SK-N-SH (cell line): ENCODE measurements at regions not wholly inside any gene's neighbourhood (a gene's known extent, or its start where the extent isn't known, plus 50 kb on each side); places are given as distances from the start of the nearest gene placed in this dataset.

Source experiments
- CTCF ChIA-PET: fragments of 300-600, 350-600 bp; formaldehyde crosslinking; extraction: SDS; loops from one replicate; lab custom pipeline; 2021; lab: Yijun Ruan, JAX
- POLR2A ChIA-PET: fragments of 350-600 bp; sonication (Branson Sonifier 250); formaldehyde crosslinking; extraction: SDS; loops from one replicate; lab custom pipeline; 2020; ENCODE audit warnings: antibody characterized with exemption, inconsistent platforms; lab: Yijun Ruan, JAX
- DNase-seq: peaks from one replicate; pipeline ENCODE4 v3.0.0; 2012
- H2AFZ ChIP-seq: fragments of 200-600 bp; sonication (generic); 2 replicates; pipeline ENCODE4 v1.8.1; 2016; ENCODE audit warnings: antibody characterized with exemption, mild to moderate bottlenecking, low read depth
- H3F3A ChIP-seq: fragments of 200-600 bp; sonication (generic); replicated peaks from 2 replicates; pipeline ENCODE3; 2016; ENCODE audit warnings: antibody characterized with exemption, mild to moderate bottlenecking; ENCODE audit not compliant: insufficient read depth
- H3K27ac ChIP-seq, 2 experiments: fragments of 200-500 bp in 1 of 2; fragments of 200-600 bp in 1 of 2; sonication (Bioruptor generic) in 1 of 2; sonication (generic), shearing (Covaris generic) in 1 of 2; 2 replicates each; pipeline versions ENCODE4 v1.5.1 to v1.6.1; 2014 to 2016; ENCODE audit warnings: low read depth in 2 of 2, inconsistent platforms in 1 of 2, low read length in 1 of 2, mild to moderate bottlenecking in 1 of 2, mixed read lengths in 1 of 2
- H3K27me3 ChIP-seq: fragments of 200-600 bp; sonication (generic), shearing (Covaris generic); 2 replicates; pipeline ENCODE4 v1.6.1; 2016; ENCODE audit warnings: mixed run types; ENCODE audit not compliant: insufficient read depth
- H3K36me3 ChIP-seq, 2 experiments: fragments of 200-500 bp in 1 of 2; fragments of 200-600 bp in 1 of 2; sonication (Bioruptor generic) in 1 of 2; sonication (generic) in 1 of 2; replicated peaks in 1 of 2; 2 replicates each; pipeline versions ENCODE3 to v1.5.1; 2014 to 2016; ENCODE audit warnings: low read length in 1 of 2, mild to moderate bottlenecking in 1 of 2; ENCODE audit not compliant: insufficient read depth in 2 of 2, control insufficient read depth in 1 of 2
- H3K4me1 ChIP-seq, 2 experiments: fragments of 200-500 bp in 1 of 2; fragments of 200-600 bp in 1 of 2; sonication (Bioruptor generic) in 1 of 2; sonication (generic), shearing (Covaris generic) in 1 of 2; 2 replicates each; pipeline versions ENCODE4 v1.5.1 to v1.6.1; 2014 to 2016; ENCODE audit warnings: low read depth in 1 of 2, low read length in 1 of 2, mixed run types in 1 of 2; ENCODE audit not compliant: insufficient read depth in 2 of 2, control insufficient read depth in 1 of 2
- H3K4me2 ChIP-seq: fragments of 200-600 bp; sonication (generic), shearing (Covaris generic); 2 replicates; pipeline ENCODE4 v1.6.1; 2017; ENCODE audit warnings: mixed run types
- H3K4me3 ChIP-seq, 2 experiments: fragments of 200-500 bp in 1 of 2; fragments of 200-600 bp in 1 of 2; sonication (Bioruptor generic) in 1 of 2; sonication (generic), shearing (Covaris generic) in 1 of 2; 2 replicates each; pipeline versions ENCODE4 v1.5.1 to v1.8.1; 2014 to 2016; ENCODE audit warnings: low read depth in 2 of 2, inconsistent platforms in 1 of 2, low read length in 1 of 2, mild to moderate bottlenecking in 1 of 2, mixed read lengths in 1 of 2, moderate library complexity in 1 of 2
- H3K79me2 ChIP-seq: fragments of 200-600 bp; sonication (generic); 2 replicates; pipeline ENCODE4 v1.8.1; 2017; ENCODE audit warnings: mild to moderate bottlenecking; ENCODE audit not compliant: insufficient read depth
- H3K9ac ChIP-seq: fragments of 200-600 bp; sonication (generic); 2 replicates; pipeline ENCODE4 v1.6.1; 2017; ENCODE audit warnings: mixed run types
- H3K9me2 ChIP-seq: fragments of 200-600 bp; sonication (generic); 2 replicates; pipeline ENCODE4 v1.6.1; 2017; ENCODE audit warnings: mixed run types
- H3K9me3 ChIP-seq: fragments of 200-600 bp; sonication (generic); 2 replicates; pipeline ENCODE4 v1.6.1; 2017; ENCODE audit warnings: mixed run types, mild to moderate bottlenecking, moderate library complexity
- H4K20me1 ChIP-seq: fragments of 200-600 bp; sonication (generic); 2 replicates; pipeline ENCODE4 v1.6.1; 2017; ENCODE audit warnings: mild to moderate bottlenecking, mixed run types; ENCODE audit not compliant: insufficient read depth
- EZH2phosphoT487 ChIP-seq: fragments of 200-600 bp; sonication (generic); IDR thresholded peaks from 2 replicates; pipeline ENCODE4 v1.6.1; 2017; ENCODE audit warnings: low read depth, mixed run types, mild to moderate bottlenecking, antibody characterized with exemption, moderate library complexity, borderline replicate concordance
- FOXM1 ChIP-seq: IDR thresholded peaks from 2 replicates; pipeline ENCODE4 v1.4.0; 2012; ENCODE audit warnings: low read depth, mild to moderate bottlenecking
- GATA2 ChIP-seq: sonication (generic); formaldehyde crosslinking; IDR thresholded peaks from 2 replicates; pipeline ENCODE4 v1.5.0; 2020; ENCODE audit warnings: mild to moderate bottlenecking, missing genetic modification reagents
- JUND ChIP-seq: IDR thresholded peaks from 2 replicates; pipeline ENCODE4 v1.4.0; 2012
- MAX ChIP-seq: IDR thresholded peaks from 2 replicates; pipeline ENCODE4 v1.4.0; 2012; ENCODE audit warnings: low read depth
- MXI1 ChIP-seq: IDR thresholded peaks from 2 replicates; pipeline ENCODE4 v1.6.1; 2012; ENCODE audit warnings: mild to moderate bottlenecking, low read depth, low read length, improper control_type of control experiment
- NRF1 ChIP-seq: IDR thresholded peaks from 2 replicates; pipeline ENCODE4 v1.6.1; 2012; ENCODE audit warnings: low read depth, mild to moderate bottlenecking, low read length
- RAD21 ChIP-seq: IDR thresholded peaks from 2 replicates; pipeline ENCODE4 v1.6.1; 2012; ENCODE audit warnings: mild to moderate bottlenecking, low read length
- RFX5 ChIP-seq: IDR thresholded peaks from 2 replicates; pipeline ENCODE4 v1.6.1; 2012; ENCODE audit warnings: mild to moderate bottlenecking, improper control_type of control experiment, low read length
- SIN3A ChIP-seq: IDR thresholded peaks from 2 replicates; pipeline ENCODE4 v1.6.1; 2012; ENCODE audit warnings: low read depth, mild to moderate bottlenecking, low read length, moderate library complexity, borderline replicate concordance
- USF2 ChIP-seq: fragments of 150-350 bp; IDR thresholded peaks from 2 replicates; pipeline ENCODE4 v1.6.1; 2017; ENCODE audit warnings: antibody characterized with exemption, low read length, low read depth, borderline replicate concordance
- YY1 ChIP-seq: IDR thresholded peaks from 2 replicates; pipeline ENCODE4 v1.4.0; 2012; ENCODE audit warnings: low read depth, mild to moderate bottlenecking
- WGBS: methylation state at CpG from one replicate; pipeline ENCODE4 v1.1.6; 2017; ENCODE audit warnings: low lambda C conversion rate; 5-methylcytosine and 5-hydroxymethylcytosine counted together
- TF ChIP-seq, protein P1 (sequence below): fragments of 200-600 bp; sonication (generic); IDR thresholded peaks from 2 replicates; pipeline ENCODE4 v1.6.1; 2017; ENCODE audit warnings: antibody characterized with exemption, mild to moderate bottlenecking, moderate library complexity
- TF ChIP-seq, protein P2 (sequence below): IDR thresholded peaks from 2 replicates; pipeline ENCODE4 v1.4.0; 2012; ENCODE audit warnings: low read depth, borderline replicate concordance

DNA sequence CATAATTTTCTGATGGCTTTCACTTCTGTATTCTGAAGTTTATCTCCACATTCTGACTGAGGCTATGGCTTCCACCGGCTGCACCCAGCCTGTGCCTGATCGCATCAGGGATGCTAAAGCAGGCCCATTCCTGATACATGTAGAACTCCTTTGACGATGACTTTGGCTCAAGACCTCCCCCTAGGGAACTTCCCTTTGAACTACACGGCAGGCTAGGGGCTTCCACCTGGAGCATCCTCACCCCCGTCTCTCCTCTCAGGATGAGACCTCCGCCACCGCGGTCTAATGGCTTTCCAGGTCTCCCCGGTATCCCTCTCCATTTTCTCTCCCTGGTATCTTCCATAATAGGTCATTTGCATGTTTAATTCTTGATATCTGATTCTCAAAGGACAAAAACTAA lies 214.9 kb upstream of the CHST9 start:
- no peaks in the 10 kb centered on the region for H3K79me2 ChIP-seq
- H3K9me2 ChIP-seq = no peaks in the 10 kb centered on the region
- H3K4me1 ChIP-seq = no peaks in the 10 kb centered on the region
- ChIA-PET CTCF (no interaction called here), POLR2A (no interaction called here)
- H3K9me3 ChIP-seq = no peaks in the 10 kb centered on the region
- H3K27me3 ChIP-seq = no peaks in the 10 kb centered on the region
- no peak overlapping the region for H3K4me2 ChIP-seq
- no peak overlapping the region for H2AFZ ChIP-seq
- H3F3A ChIP-seq = no peaks in the 10 kb centered on the region
- DNase-seq = no peak
- H3K36me3 ChIP-seq = no peaks in the 10 kb centered on the region
- no peak overlapping the region for H3K27ac ChIP-seq
- WGBS = 72% methylated on average over 9 of the region's 9 CpGs
- no peak overlapping the region for H3K4me3 ChIP-seq
- no peak overlapping the region for H3K9ac ChIP-seq
- TF ChIP-seq FOXM1 (no peak), MAX (no peak), RFX5 (no peak), RAD21 (peak; percentile 9; the same call in 1 of the 2 replicates)
- TF ChIP-seq, protein P1, sequence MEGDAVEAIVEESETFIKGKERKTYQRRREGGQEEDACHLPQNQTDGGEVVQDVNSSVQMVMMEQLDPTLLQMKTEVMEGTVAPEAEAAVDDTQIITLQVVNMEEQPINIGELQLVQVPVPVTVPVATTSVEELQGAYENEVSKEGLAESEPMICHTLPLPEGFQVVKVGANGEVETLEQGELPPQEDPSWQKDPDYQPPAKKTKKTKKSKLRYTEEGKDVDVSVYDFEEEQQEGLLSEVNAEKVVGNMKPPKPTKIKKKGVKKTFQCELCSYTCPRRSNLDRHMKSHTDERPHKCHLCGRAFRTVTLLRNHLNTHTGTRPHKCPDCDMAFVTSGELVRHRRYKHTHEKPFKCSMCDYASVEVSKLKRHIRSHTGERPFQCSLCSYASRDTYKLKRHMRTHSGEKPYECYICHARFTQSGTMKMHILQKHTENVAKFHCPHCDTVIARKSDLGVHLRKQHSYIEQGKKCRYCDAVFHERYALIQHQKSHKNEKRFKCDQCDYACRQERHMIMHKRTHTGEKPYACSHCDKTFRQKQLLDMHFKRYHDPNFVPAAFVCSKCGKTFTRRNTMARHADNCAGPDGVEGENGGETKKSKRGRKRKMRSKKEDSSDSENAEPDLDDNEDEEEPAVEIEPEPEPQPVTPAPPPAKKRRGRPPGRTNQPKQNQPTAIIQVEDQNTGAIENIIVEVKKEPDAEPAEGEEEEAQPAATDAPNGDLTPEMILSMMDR = peak; percentile 27; the same call in 1 of the 2 replicates
- no peaks in the 10 kb centered on the region for H4K20me1 ChIP-seq

DNA sequence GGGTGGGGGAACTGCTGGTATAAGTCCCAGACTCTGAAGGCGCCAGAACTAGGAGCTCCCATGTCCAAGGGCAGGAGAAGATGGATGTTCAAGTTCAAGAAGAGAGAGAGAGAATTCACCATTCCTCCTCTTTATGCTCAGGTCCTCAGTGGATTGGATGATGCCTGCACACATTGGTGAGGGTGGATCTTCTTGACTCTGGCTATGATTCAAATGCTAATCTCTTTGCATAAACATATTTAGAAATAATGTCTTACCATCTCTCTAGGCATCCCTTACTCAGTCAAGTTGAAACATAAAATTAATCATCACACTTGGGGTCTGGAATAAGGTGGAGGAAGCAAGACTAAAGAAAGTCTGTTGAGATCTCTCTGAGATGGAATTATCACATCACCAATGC lies 210.6 kb upstream of the CHST9 start:
- CTCF ChIA-PET = interaction anchor here (1.0 kb wide), 1 partner anchor 9 kb away, joined by 3 read pairs; no protein-coding TSS in a partner anchor
- H3K9me2 ChIP-seq = 0 out of 2 replicates have a peak, but pooled peaks cover 4% of the 10 kb centered on the region
- H3K27ac ChIP-seq = no peak overlapping the region
- 20% methylated on average over 1 of the region's 1 CpG for WGBS
- no peak for TF ChIP-seq SIN3A
- no peak for TF ChIP-seq USF2
- no peak for TF ChIP-seq GATA2 (CRISPR knock-in tag)
- no peaks in the 10 kb centered on the region for H3K79me2 ChIP-seq
- no peak overlapping the region for H3K4me3 ChIP-seq
- no peaks in the 10 kb centered on the region for H3K27me3 ChIP-seq
- no peak overlapping the region for H3K9ac ChIP-seq
- H2AFZ ChIP-seq = no peak overlapping the region
- H3K4me1 ChIP-seq = no peaks in the 10 kb centered on the region
- H3F3A ChIP-seq = no peaks in the 10 kb centered on the region
- no peaks in the 10 kb centered on the region for H3K9me3 ChIP-seq
- H4K20me1 ChIP-seq = no peaks in the 10 kb centered on the region
- POLR2A ChIA-PET = no interaction called here
- H3K4me2 ChIP-seq = no peak overlapping the region
- no peak for DNase-seq
- H3K36me3 ChIP-seq = no peaks in the 10 kb centered on the region

DNA sequence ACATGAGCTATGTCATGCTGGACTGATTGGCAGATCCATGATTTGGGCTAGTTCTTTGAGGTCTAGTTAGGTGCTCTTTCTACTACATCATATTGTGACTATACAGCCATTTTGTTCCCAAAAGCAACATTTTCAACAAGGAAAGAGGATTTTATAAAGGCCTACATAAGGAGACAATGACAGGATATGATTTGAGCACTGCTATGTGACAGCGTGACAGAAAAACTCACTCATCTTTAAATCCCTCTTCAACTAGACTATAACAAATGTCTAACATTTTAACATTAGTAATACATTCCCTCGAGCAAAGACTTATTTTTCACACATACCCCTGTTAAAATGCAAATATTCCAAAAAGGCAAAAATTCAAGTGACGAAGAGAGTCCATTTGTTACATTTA lies 209.6 kb upstream of the CHST9 start:
- H3K4me3 ChIP-seq = no peak overlapping the region
- WGBS = 44% methylated on average over 3 of the region's 3 CpGs
- no peak overlapping the region for H3K9ac ChIP-seq
- no peaks in the 10 kb centered on the region for H3K4me1 ChIP-seq
- H3K36me3 ChIP-seq = no peaks in the 10 kb centered on the region
- CTCF ChIA-PET = no interaction called here
- H3K79me2 ChIP-seq = no peaks in the 10 kb centered on the region
- no peak overlapping the region for H3K4me2 ChIP-seq
- H4K20me1 ChIP-seq = no peaks in the 10 kb centered on the region
- H2AFZ ChIP-seq = no peak overlapping the region
- H3K27me3 ChIP-seq = no peaks in the 10 kb centered on the region
- POLR2A ChIA-PET = no interaction called here
- no peaks in the 10 kb centered on the region for H3K9me3 ChIP-seq
- 0 out of 2 replicates have a peak, but pooled peaks cover 4% of the 10 kb centered on the region for H3K9me2 ChIP-seq
- H3K27ac ChIP-seq = no peak overlapping the region
- H3F3A ChIP-seq = no peaks in the 10 kb centered on the region
- no peak for DNase-seq
- TF ChIP-seq, protein P1 = no peak
- TF ChIP-seq GATA2 (CRISPR knock-in tag) (no peak), JUND (no peak), YY1 (no peak), NRF1 (no peak), EZH2phosphoT487 (no peak), MXI1 (no peak)
- TF ChIP-seq, protein P2, sequence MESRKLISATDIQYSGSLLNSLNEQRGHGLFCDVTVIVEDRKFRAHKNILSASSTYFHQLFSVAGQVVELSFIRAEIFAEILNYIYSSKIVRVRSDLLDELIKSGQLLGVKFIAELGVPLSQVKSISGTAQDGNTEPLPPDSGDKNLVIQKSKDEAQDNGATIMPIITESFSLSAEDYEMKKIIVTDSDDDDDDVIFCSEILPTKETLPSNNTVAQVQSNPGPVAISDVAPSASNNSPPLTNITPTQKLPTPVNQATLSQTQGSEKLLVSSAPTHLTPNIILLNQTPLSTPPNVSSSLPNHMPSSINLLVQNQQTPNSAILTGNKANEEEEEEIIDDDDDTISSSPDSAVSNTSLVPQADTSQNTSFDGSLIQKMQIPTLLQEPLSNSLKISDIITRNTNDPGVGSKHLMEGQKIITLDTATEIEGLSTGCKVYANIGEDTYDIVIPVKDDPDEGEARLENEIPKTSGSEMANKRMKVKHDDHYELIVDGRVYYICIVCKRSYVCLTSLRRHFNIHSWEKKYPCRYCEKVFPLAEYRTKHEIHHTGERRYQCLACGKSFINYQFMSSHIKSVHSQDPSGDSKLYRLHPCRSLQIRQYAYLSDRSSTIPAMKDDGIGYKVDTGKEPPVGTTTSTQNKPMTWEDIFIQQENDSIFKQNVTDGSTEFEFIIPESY = no peak
